T47D (cell line): ENCODE measurements at regions not wholly inside any gene's neighbourhood (a gene's known extent, or its start where the extent isn't known, plus 50 kb on each side); places are given as distances from the start of the nearest gene placed in this dataset.
A peak's percentile ranks its signal among the peaks of the same experiment; 100 is the strongest.

Source experiments
- DNase-seq, 2 experiments: peaks; one replicate each; pipeline versions ENCODE4 v3.0.0 to v3.0.0-alpha.2; 2011 to 2012; ENCODE audit warnings: low read depth in 1 of 2, low spot score in 1 of 2
- JUND ChIP-seq: IDR thresholded peaks from 2 replicates; pipeline ENCODE4 v1.6.1; 2012; ENCODE audit warnings: low read depth
- in situ Hi-C: cut with HindIII; loops from 2 replicates; pipeline ENCODE4 v1.10.0; 2016; ENCODE audit warnings: low sequenced_read_pairs, low pct_unique_long_range_greater_than_20kb

GRCh38 chr2:163375070-163375469, 360.7 kb downstream of the FIGN start:
- TF ChIP-seq JUND: peak; percentile 58
- peak; percentile 21 to 71 for DNase-seq
- in situ Hi-C loops: no loop called here

- TF ChIP-seq JUND: no peak
- in situ Hi-C loops: no loop called here
- no peak for DNase-seq
These were observed 361.5 kb downstream of the FIGN start for GRCh38 chr2:163374282-163374681.

GRCh38 chr2:163373496-163373895, 362.3 kb downstream of the FIGN start:
- no peak for DNase-seq
- in situ Hi-C loops: no loop called here
- TF ChIP-seq JUND: no peak

GRCh38 chr2:163370169-163370886, 365.5 kb downstream of the FIGN start:
- in situ Hi-C loops: no loop called here
- no peak for TF ChIP-seq JUND
- no peak for DNase-seq

GRCh38 chr2:163369111-163369510, 366.7 kb downstream of the FIGN start:
- in situ Hi-C loops: no loop called here
- DNase-seq: peak; percentile 54 to 96
- TF ChIP-seq JUND: peak; percentile 94

- TF ChIP-seq JUND: no peak
- DNase-seq: no peak
- in situ Hi-C loops: no loop called here
These were observed 367.2 kb downstream of the FIGN start for GRCh38 chr2:163368655-163369054.

GRCh38 chr2:163367825-163368582, 367.8 kb downstream of the FIGN start:
- TF ChIP-seq JUND: no peak
- DNase-seq: peak in 1 of 2 experiments; percentile 89
- in situ Hi-C loops: no loop called here

- TF ChIP-seq JUND: no peak
- DNase-seq: no peak
- in situ Hi-C loops: no loop called here
These were observed 371.1 kb downstream of the FIGN start for GRCh38 chr2:163364736-163365135.

GRCh38 chr2:163353551-163353950, 382.3 kb downstream of the FIGN start:
- no peak for TF ChIP-seq JUND
- no peak for DNase-seq
- in situ Hi-C loops: no loop called here

GRCh38 chr2:163351966-163352365, 383.8 kb downstream of the FIGN start:
- TF ChIP-seq JUND: no peak
- in situ Hi-C loops: no loop called here
- DNase-seq: no peak

- no peak for DNase-seq
- in situ Hi-C loops: no loop called here
- no peak for TF ChIP-seq JUND
These were observed 384.7 kb downstream of the FIGN start for GRCh38 chr2:163351143-163351542.

- 0 out of 2 replicates have a peak, but pooled peaks have one; percentile 14 for TF ChIP-seq JUND
- in situ Hi-C loops: no loop called here
- DNase-seq: peak in 1 of 2 experiments; percentile 78
These were observed 386.9 kb downstream of the FIGN start for GRCh38 chr2:163348857-163349380.

GRCh38 chr2:163347982-163348856, 387.6 kb downstream of the FIGN start:
- DNase-seq: peak; percentile 72 to 95
- in situ Hi-C loops: no loop called here
- TF ChIP-seq JUND: no peak
